ENCODE measurements at regions not wholly inside any gene's neighbourhood (a gene's known extent, or its start where the extent isn't known, plus 50 kb on each side); places are given as distances from the start of the nearest gene placed in this dataset.
"Not testable (repeated sequence)": the region's sequence is repeated elsewhere in the genome, so short reads cannot be mapped to it uniquely, and the experiment has no call there.

DNA sequence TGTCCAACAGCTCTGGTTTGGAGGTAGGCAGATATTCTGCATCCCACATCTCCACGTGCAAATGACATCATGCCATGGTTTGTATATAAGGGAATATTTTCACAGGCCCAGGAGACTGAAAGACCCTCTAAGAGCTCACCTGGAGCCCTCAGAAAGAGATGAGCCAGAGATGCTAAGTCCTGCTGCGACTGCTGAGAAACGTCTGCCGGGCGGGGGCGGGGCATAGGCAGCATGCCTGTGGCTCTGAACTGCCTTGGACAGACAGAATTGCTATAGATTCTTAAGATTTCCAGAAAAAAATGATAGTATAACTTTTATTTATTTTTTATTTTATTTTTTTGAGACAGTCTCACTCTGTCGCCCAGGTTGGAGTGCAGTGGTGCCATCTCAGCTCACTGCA, 64.2 kb upstream of the METTL9 start:
- not testable (repeated sequence) for DNase-seq

DNA sequence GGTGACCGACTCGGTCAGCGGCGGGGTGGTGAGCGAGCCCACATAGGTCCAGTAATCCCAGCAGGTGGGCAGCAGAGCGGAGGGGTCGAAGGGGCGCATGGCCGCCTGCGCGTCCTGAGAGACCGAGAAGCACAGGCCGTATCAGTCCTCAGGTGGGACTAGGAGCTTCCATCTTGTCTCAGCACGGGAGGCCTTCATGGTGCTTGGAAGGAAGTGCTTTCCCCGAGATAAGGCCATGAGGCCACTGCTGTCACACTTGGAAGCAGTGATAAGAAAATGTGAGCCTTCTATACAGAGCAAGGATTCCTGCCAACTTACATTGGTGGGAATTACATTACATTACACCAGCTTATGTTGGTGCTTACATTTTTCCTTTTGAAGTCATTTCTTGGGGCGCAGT, 62.6 kb upstream of the METTL9 start:
- DNase-seq, result peak; percentile 83

GRCh38 chr16:21537598-21537997, 61.8 kb upstream of the METTL9 start:
- DNase-seq, result not testable (repeated sequence)

DNA sequence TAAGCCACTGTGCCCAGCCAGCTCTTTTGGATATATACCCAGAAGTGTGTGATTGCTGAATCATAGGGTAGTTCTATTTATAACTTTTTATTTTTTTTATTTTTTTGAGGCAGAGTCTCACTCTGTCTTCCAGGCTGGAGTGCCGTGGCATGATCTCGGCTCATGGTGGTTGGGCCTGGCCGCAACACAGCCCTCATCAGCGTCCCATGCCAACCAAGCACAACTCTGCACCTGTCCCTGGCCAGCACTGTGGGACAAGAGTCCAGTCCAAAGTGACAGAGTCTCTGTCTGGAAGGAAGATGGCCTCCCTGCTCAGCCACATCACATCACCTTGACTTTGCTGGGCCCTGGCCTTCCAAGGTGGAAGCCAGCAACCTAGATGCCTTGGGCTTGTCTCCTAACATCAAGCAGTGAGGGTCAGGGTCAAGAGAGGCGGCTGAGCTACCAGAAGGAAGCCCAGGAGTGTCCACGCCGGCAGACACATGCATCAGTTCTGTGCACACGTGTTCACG, 60.2 kb upstream of the METTL9 start:
- DNase-seq, result not testable (repeated sequence)

- DNase-seq, result peak; percentile 84
Observed at GRCh38 chr16:21540770-21541433, 58.5 kb upstream of the METTL9 start.

DNA sequence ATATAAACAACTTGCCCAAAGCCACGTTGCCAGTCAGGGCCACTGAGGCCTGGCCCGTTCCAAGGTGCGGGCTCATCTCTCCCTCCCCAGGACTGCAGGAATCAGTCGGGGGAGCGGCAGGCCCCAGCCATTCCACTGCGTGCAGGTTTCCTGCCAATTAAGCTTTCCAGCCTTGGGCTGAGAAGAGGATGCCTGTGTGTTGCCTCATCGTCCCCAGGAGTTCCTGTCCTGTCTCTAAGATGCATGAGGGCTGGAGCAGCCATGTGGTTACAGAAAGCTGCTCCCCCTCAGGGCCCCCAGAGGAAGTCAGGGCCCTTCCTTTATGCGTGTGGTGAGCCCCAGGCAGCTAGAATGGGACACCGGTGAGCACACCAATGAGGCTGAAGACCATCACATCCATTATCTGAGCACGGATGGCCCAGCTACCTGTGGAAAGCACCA, 57.7 kb upstream of the METTL9 start:
- not testable (repeated sequence) for DNase-seq

- DNase-seq, result not testable (repeated sequence)
Observed at GRCh38 chr16:21542075-21542474, 57.3 kb upstream of the METTL9 start.

DNA sequence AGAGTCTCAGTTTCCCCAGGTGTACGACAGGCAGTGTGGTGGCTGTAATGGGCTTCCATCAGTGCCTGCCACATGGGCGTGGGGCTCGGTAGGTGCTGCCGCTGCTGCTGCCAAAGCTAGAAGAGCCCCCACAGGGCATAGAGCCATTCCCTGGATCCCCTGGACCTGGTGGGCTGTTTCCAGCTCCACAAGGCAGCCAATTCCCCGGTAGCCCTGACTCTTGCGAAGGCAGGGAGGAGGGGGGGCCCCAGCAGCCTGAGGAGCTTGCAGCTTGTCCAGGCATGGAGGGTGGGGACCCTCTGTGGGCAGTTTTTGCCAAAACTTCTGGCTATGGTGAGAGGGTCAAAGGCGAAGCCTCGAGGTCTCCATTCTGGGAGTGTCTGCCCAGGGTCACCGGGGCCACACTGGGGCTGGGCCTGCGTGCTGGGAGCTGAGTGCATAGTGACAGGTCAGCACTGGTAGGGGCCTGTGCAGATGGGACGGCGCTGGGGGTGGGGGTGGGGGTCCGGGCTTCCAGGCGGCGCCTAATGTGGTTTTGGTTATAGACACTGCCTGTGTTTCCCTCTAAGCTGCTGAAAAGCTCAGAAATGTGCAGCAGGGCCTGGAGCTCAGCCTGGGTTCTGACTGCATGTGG, 56.8 kb upstream of the METTL9 start:
- DNase-seq, result not testable (repeated sequence)

DNA sequence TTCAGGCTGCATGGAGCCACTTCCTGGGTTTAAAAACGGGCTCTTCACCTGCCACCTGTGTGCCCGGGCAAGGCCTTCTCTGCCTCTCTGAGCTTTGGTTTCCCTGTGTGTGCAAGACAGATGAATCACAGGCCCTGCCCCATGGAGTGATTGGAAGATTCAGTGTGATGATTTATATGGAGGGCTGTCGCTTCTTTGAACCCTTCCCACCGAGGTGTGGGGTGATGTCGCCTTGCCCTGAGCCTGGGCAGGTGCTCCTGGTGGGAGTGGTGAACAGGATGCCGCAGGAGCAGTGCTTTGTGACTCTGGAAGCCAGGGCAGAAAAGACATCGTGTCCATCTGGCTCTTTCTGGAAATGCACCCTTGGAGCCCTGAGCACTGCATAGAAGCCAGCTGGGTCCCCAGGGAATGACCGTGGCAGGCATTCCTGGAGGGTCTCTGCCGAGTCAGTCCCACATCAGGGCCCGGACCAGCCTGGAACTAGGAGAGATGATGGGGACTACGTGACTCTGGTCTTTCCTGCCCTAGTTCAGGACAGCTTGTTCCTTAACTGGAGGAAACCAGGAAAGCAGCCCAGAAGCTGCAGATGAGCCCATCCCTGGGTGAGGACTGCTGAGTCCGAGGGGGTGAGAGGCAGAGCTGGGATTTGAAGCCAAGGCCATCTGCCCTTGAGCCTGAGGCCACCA, 56.1 kb upstream of the METTL9 start:
- not testable (repeated sequence) for DNase-seq

DNA sequence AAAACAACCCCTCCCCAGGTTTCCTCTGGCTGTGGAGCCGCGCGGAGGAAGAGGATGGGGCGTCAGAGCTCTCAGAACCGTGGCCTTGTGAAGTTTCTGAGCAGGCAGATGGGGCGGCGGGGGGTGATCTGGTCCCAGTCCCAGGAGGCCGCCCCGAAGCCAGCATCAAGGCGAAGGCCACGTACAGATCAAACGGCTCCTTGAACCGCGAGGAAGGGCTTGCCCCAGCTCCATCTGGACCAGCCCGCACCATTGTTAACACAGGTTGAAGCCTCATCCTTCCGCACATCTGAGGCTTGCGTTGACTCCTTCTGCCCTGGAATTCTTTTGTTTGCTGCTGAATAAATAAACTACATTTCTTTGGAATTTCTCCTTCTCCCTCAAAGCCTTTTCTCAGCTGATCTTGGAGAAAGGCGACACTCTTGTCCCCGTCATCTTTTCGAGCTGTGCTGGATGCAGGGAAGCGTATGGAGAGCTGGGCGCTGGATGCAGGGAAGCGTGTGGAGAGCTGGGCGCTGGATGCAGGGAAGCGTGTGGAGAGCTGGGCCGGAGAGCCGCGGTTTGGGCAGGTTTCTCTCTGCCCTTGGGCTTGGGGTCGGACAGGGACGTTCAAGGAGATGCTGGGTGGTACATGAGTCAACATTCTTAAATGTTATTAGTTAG, 53.6 kb upstream of the METTL9 start:
- not testable (repeated sequence) for DNase-seq

- DNase-seq, result not testable (repeated sequence)
Observed at GRCh38 chr16:21549396-21549795, 50.0 kb upstream of the METTL9 start.
